GM12878 (cell line): ENCODE measurements at regions not wholly inside any gene's neighbourhood (a gene's known extent, or its start where the extent isn't known, plus 50 kb on each side); places are given as distances from the start of the nearest gene placed in this dataset.
"Not testable (repeated sequence)": the region's sequence is repeated elsewhere in the genome, so short reads cannot be mapped to it uniquely, and the experiment has no call there.

Experiments
- ATAC-seq: fragments of 200-7000 bp; cut with Tn5 transposase; 3 replicates; pipeline ENCODE4 v1.9.1; 2020; ENCODE audit warnings: mild to moderate bottlenecking, moderate library complexity
- BruUV-seq: library from RNA; stranded (reverse); fragments of 400-500 nt; replicated peaks from 2 replicates; lab custom pipeline; 2021; lab: Mats Ljungman, UMichigan
- CTCF ChIA-PET: fragments of 300-600 bp; sonication (Branson Sonifier 250); formaldehyde crosslinking; extraction: SDS; loops from one replicate; lab custom pipeline; 2021; ENCODE audit warnings: inconsistent platforms; lab: Yijun Ruan, JAX
- POLR2A ChIA-PET: fragments of 350-600 bp; formaldehyde crosslinking; extraction: SDS; loops from one replicate; lab custom pipeline; 2021; ENCODE audit warnings: inconsistent platforms; lab: Charles Lee
- RAD21 ChIA-PET: fragments of 300-600 bp; sonication (Branson Sonifier 250); formaldehyde crosslinking; loops from one replicate; lab custom pipeline; 2023; ENCODE audit warnings: antibody characterized with exemption; ENCODE audit not compliant: unreplicated experiment; lab: Charles Lee
- SMC1A ChIA-PET: fragments of 300-600 bp; sonication (Branson Sonifier 250); formaldehyde crosslinking; loops from one replicate; lab custom pipeline; 2023; ENCODE audit not compliant: unreplicated experiment, uncharacterized antibody; lab: Charles Lee
- DNase-seq: peaks from one replicate; pipeline ENCODE4 v3.0.0-alpha.2; 2011; ENCODE audit warnings: low read depth, low spot score
- FAIRE-seq: peaks from 3 replicates; lab custom pipeline; 2011; peaks lifted over from hg19 to GRCh38; lab: Jason Lieb, UNC
- H2AFZ ChIP-seq: 2 replicates; pipeline ENCODE4 v1.6.0; 2011; ENCODE audit warnings: low read depth, low read length, control low read depth; ENCODE audit not compliant: control insufficient read depth
- H3K27ac ChIP-seq: 2 replicates; pipeline ENCODE4 v1.5.1; 2011; ENCODE audit warnings: control low read depth; ENCODE audit not compliant: control insufficient read depth, insufficient read depth
- H3K27me3 ChIP-seq, 2 experiments: replicated peaks in 1 of 2; 2 replicates each; pipeline versions ENCODE4 v1.6.0 to v1.6.1; 2011; ENCODE audit warnings: low read length in 1 of 2; ENCODE audit not compliant: control insufficient read depth in 2 of 2, insufficient read depth in 2 of 2
- H3K36me3 ChIP-seq, 2 experiments: 2 replicates each; pipeline ENCODE4 v1.5.1; 2011; ENCODE audit warnings: low read length in 1 of 2; ENCODE audit not compliant: control insufficient read depth in 2 of 2, insufficient read depth in 2 of 2
- H3K4me1 ChIP-seq: 2 replicates; pipeline ENCODE4 v1.6.1; 2011; ENCODE audit warnings: mild to moderate bottlenecking, low read length, moderate library complexity, mixed read lengths; ENCODE audit not compliant: control insufficient read depth, insufficient read depth
- H3K4me2 ChIP-seq: 2 replicates; pipeline ENCODE4 v1.6.0; 2011; ENCODE audit warnings: control low read depth; ENCODE audit not compliant: control insufficient read depth, insufficient read depth
- H3K4me3 ChIP-seq: fragments of 200-600 bp; sonication (generic); 2 replicates; pipeline ENCODE4 v1.5.1; 2016
- H3K79me2 ChIP-seq: 2 replicates; pipeline ENCODE4 v1.6.0; 2011; ENCODE audit warnings: low read length; ENCODE audit not compliant: control insufficient read depth, insufficient read depth
- H3K9ac ChIP-seq: 2 replicates; pipeline ENCODE4 v1.8.0; 2011; ENCODE audit warnings: low read length, control low read depth, mixed read lengths; ENCODE audit not compliant: control insufficient read depth, insufficient read depth
- H3K9me3 ChIP-seq: replicated peaks from 3 replicates; pipeline ENCODE4 v1.5.1; 2011; ENCODE audit warnings: mild to moderate bottlenecking, low read length; ENCODE audit not compliant: control insufficient read depth, insufficient read depth
- H4K20me1 ChIP-seq: 2 replicates; pipeline ENCODE4 v1.6.0; 2011; ENCODE audit not compliant: control insufficient read depth, insufficient read depth
- ATF2 ChIP-seq: IDR thresholded peaks from 2 replicates; pipeline ENCODE4 v1.6.1; 2012; ENCODE audit warnings: low read length, inconsistent platforms
- MTA2 ChIP-seq: fragments of 450-650 bp; IDR thresholded peaks from 2 replicates; pipeline ENCODE4 v1.6.1; 2016; ENCODE audit warnings: low read depth, mild to moderate bottlenecking, moderate library complexity
- PRDM15 ChIP-seq: fragments of 450-650 bp; formaldehyde crosslinking; IDR thresholded peaks from 2 replicates; pipeline ENCODE4 v1.4.0; 2020; ENCODE audit warnings: mild to moderate bottlenecking, moderate library complexity
- SRF ChIP-seq, 2 experiments: IDR thresholded peaks; 2 replicates each; pipeline ENCODE4 v1.6.1; 2011; ENCODE audit warnings: low read depth in 2 of 2, low read length in 2 of 2, mild to moderate bottlenecking in 1 of 2, moderate library complexity in 1 of 2
- TARDBP ChIP-seq: IDR thresholded peaks from 2 replicates; pipeline ENCODE4 v1.6.1; 2016; ENCODE audit warnings: borderline replicate concordance
- WGBS: methylation state at CpG from one replicate; pipeline ENCODE4 v1.1.6; 2016; ENCODE audit warnings: low lambda C conversion rate; ENCODE audit not compliant: insufficient replicate concordance, insufficient coverage; ENCODE audit errors: missing lambda C conversion rate; 5-methylcytosine and 5-hydroxymethylcytosine counted together
- in situ Hi-C: fragments of 300-500 bp; cut with MboI; formaldehyde crosslinking; loops from 9 replicates; pipeline ENCODE4 v1.14.3; 2018; ENCODE audit warnings: mixed read lengths
- intact Hi-C: fragments of 100-400 bp; cut with micrococcal nuclease; formaldehyde crosslinking; loops from one replicate; pipeline ENCODE4 v1.14.2; 2022; ENCODE audit not compliant: unreplicated experiment

- Histone ChIP-seq H3K36me3 (no peaks in the 10 kb centered on the region), H3K4me2 (no peak overlapping the region), H3K4me1 (no peaks in the 10 kb centered on the region), H3K79me2 (no peaks in the 10 kb centered on the region), H4K20me1 (no peaks in the 10 kb centered on the region), H3K27me3 (no peaks in the 10 kb centered on the region), H2AFZ (no peak overlapping the region), H3K9me3 (no peaks in the 10 kb centered on the region; the same call in 2 of the 3 replicates), H3K4me3 (no peak overlapping the region), H3K9ac (no peak overlapping the region), H3K27ac (no peak overlapping the region)
- POLR2A ChIA-PET = no interaction called here
- RAD21 ChIA-PET = no interaction called here
- FAIRE-seq = no peak
- intact Hi-C loops = no loop called here
- DNase-seq = no peak
- WGBS = 59% methylated on average over 16 of the region's 16 CpGs
- CTCF ChIA-PET = no interaction called here
- in situ Hi-C loops = no loop called here
- SMC1A ChIA-PET = no interaction called here
- ATAC-seq = no peak
- no TSS peak for BruUV-seq
- TF ChIP-seq MTA2 (no peak), PRDM15 (CRISPR knock-in tag) (no peak), SRF (IDR thresholded peaks at IDR 0.05; ENCODE audit: low read depth in 2 of 2, low read length in 2 of 2) (no peak), ATF2 (no peak), TARDBP (no peak)
Measured at GRCh38 chr22:16131918-16132317, 442.1 kb downstream of the POTEH start.

GRCh38 chr22:16132598-16132997 is 442.8 kb downstream of the POTEH start:
- H2AFZ ChIP-seq, H3K4me1 ChIP-seq, H3K27me3 ChIP-seq, H4K20me1 ChIP-seq, H3K36me3 ChIP-seq, H3K79me2 ChIP-seq, H3K4me3 ChIP-seq, RAD21 ChIA-PET, intact Hi-C loops, FAIRE-seq, CTCF ChIA-PET, in situ Hi-C loops, H3K27ac ChIP-seq, DNase-seq, H3K9ac ChIP-seq, ATAC-seq, BruUV-seq, POLR2A ChIA-PET, H3K9me3 ChIP-seq, H3K4me2 ChIP-seq, SMC1A ChIA-PET: not testable (repeated sequence)
- 11% methylated on average over 7 of the region's 13 CpGs for WGBS

- ATAC-seq, BruUV-seq, H3K4me3 ChIP-seq, H3K27ac ChIP-seq, CTCF ChIA-PET, H3K4me2 ChIP-seq, H3K4me1 ChIP-seq, FAIRE-seq, DNase-seq, H3K27me3 ChIP-seq, in situ Hi-C loops, intact Hi-C loops, H3K9ac ChIP-seq, H2AFZ ChIP-seq, POLR2A ChIA-PET, H4K20me1 ChIP-seq, H3K79me2 ChIP-seq, H3K36me3 ChIP-seq, RAD21 ChIA-PET, H3K9me3 ChIP-seq: not testable (repeated sequence)
- SMC1A ChIA-PET = interaction anchor here (0.7 kb wide), 1 partner anchor 30 kb away, joined by 3 read pairs; no protein-coding TSS in a partner anchor
- WGBS = 10% methylated on average over 5 of the region's 5 CpGs
Measured at GRCh38 chr22:16146101-16146500, 446.5 kb downstream of the CCT8L2 start.
